Panc1 (cell line): ENCODE measurements at regions not wholly inside any gene's neighbourhood (a gene's known extent, or its start where the extent isn't known, plus 50 kb on each side); places are given as distances from the start of the nearest gene placed in this dataset.

Experiments
- CTCF ChIP-seq: fragments of 450-650 bp; IDR thresholded peaks from 2 replicates; pipeline ENCODE4 v1.5.1; 2017; ENCODE audit warnings: mild to moderate bottlenecking
- POLR2AphosphoS5 ChIP-seq: IDR thresholded peaks from 2 replicates; pipeline ENCODE4 v1.6.1; 2012; ENCODE audit warnings: mild to moderate bottlenecking, low read depth, low read length, moderate library complexity
- REST ChIP-seq, 2 experiments: IDR thresholded peaks; 2 replicates each; pipeline ENCODE4 v1.6.1; 2011 to 2012; ENCODE audit warnings: low read depth in 2 of 2, control low read depth in 1 of 2, low read length in 1 of 2, mild to moderate bottlenecking in 1 of 2, moderate library complexity in 1 of 2; ENCODE audit not compliant: insufficient read depth in 1 of 2
- SIN3A ChIP-seq: IDR thresholded peaks from 2 replicates; pipeline ENCODE4 v1.6.1; 2012; ENCODE audit warnings: low read depth, mild to moderate bottlenecking, low read length, moderate library complexity, borderline replicate concordance; ENCODE audit not compliant: insufficient read depth
- TCF7L2 ChIP-seq: IDR thresholded peaks from 2 replicates; pipeline ENCODE4 v1.6.1; 2011; ENCODE audit warnings: mild to moderate bottlenecking, low read depth, low read length, inconsistent platforms

GRCh38 chr3:193826159-193826795 lies 233.3 kb downstream of the OPA1 start:
- TF ChIP-seq CTCF (no peak), POLR2AphosphoS5 (no peak), TCF7L2 (no peak), REST (IDR thresholded peaks at IDR 0.05; ENCODE audit: insufficient read depth in 1 of 2, low read depth in 2 of 2, low read length in 1 of 2) (no peak), SIN3A (no peak)
